HG03045 (cell line): ENCODE measurements at regions not wholly inside any gene's neighbourhood (a gene's known extent, or its start where the extent isn't known, plus 50 kb on each side); places are given as distances from the start of the nearest gene placed in this dataset.
"Not testable (repeated sequence)": the region's sequence is repeated elsewhere in the genome, so short reads cannot be mapped to it uniquely, and the experiment has no call there.

Source experiments
- ATAC-seq: cut with Tn5 transposase; IDR thresholded peaks from one replicate; pipeline ENCODE4 v1.9.1; 2021; ENCODE audit warnings: mild to moderate bottlenecking, moderate library complexity; ENCODE audit not compliant: unreplicated experiment

DNA sequence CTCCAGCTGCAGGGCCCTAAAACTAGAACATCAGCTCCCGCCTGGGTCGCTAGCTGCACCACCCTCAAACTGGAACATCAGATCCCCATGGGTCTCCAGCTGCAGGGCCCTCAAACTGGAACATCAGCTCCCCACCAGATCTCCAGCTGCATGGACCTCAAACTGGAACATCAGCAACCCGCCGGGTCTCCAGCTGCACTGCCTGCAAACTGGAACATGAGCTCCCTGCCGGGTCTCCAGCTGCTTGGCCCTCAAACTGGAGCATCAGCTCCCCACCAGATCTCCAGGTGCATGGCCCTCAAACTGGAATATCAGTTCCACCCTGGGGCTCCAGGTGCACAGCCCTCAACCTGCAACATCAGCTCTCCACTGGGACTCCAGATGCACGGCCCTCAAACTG, 82.7 kb downstream of the TFRC start:
- not testable (repeated sequence) for ATAC-seq

DNA sequence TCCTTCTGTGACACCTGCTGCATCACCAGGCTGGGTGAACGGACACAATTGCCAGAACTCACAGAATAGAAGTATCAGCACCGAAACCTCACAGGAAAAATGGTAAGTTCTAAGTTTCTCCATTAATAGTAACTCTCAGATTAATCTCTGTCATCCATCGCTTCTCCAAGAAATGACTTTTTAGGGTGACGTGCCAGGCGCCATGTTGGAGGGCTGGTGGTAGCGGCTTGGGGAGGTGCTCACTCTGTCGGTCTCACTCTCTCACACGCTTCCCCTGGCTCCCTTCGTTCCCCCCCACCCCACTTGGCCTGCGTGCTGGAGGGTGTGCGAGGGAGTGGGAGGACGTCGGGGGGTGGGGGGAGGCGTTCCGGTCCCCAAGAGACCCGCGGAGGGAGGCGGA, 85.6 kb downstream of the TFRC start:
- ATAC-seq: not testable (repeated sequence)

DNA sequence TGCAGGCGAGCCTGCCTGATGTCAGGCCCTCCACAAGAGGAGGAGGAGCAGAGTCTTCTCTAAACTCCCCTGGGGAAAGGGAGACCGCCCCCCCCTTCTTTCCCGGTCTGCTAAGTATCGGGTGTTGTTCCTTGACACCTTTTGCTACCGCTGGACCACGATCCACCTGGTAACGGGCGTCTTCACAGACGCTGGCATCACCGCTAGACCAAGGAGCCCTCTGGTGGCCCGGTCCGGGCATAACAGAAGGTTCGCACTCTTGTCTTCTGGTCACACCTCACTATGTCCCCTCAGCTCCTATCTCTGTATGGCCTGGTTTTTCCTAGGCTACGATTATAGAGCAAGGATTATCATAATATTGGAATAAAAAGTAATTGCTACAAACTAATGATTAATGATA, 86.0 kb upstream of the TNK2 start:
- ATAC-seq: not testable (repeated sequence)

DNA sequence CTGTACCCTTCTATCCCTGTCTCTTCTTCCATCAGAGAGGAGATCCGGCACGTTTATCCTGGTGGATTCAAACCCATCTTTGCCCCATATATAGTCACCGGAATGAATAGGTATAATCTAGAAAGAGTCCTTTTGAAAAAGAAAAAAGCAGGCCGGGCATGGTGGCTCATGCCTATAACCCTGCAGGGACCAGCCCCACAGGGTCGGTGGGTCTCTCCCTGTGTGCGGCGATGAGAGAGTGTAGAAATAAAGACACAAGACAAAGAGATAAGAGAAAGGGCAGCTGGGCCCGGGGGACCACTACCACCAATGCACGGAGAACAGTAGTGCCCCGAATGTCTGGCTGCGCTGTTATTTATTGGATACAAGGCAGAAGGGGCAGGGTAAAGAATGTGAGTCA, 85.3 kb upstream of the TNK2 start:
- ATAC-seq: not testable (repeated sequence)

DNA sequence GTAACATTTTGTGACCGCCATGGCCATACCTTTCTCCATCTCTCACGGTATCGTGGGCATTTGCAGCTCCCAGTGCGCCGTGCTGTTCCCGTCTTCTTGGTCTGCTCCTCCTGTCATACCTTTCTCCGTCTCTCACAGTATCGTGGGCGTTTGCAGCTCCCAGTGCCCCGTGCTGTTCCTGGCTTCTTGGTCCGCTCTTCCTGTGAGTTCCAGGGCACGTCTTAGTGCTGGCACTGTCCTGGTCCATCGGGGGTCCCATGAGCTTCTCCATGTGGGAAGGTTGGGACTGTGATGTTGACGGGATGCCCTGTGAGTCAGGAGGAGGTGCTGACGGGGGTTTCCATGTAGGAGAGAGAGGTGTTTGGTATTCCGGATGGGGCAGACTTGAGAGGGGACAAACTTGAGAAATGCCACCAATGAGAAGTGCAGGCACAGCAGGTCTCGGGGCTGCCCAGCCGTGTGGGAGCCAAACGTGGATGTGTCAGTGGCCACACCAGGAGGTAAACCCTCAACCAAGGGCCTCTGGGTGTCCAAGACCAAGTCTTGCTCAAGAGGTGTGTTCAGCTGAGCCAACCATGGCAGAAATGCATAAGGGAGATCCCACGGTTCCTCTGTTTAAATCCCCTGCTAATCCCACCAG, 84.7 kb upstream of the TNK2 start:
- ATAC-seq: not testable (repeated sequence)

DNA sequence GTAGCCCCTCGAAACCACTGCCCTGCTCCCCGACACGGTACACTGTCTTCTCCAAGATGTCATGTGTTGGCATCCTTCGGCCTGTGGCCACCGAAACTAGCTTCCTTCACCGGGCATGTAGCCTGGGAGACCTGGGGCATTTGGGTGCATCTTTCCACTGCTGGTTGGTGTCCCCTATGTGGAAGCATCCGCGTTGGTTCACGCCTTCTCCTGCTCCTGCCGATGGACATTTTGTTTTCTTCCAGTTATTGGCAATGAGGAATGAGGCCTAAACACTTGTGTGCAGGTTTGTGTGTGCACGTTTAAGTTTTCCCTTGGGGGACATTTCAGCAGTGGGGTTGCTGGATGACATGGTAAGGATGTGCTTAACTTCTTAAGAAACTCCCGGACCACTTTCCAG, 83.6 kb upstream of the TNK2 start:
- ATAC-seq: not testable (repeated sequence)

DNA sequence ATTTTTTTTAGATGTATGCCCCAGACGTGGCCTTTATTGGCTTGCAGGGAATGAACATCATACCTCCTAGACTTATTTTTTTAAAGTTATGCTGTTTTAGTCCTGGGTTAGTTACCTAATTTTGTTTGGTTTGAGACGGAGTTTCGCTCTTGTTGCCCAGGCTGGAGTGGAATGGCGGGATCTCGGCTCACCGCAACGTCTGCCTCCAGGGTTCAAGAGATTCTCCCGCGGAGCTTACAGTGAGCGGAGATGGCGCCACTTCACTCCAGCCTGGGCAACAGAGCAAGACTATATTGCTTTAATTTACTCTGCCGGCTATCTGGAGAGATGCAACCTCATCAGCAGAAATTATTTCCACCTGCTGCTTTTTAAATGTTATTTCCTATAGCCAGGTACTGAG, 82.9 kb upstream of the TNK2 start:
- ATAC-seq: not testable (repeated sequence)

DNA sequence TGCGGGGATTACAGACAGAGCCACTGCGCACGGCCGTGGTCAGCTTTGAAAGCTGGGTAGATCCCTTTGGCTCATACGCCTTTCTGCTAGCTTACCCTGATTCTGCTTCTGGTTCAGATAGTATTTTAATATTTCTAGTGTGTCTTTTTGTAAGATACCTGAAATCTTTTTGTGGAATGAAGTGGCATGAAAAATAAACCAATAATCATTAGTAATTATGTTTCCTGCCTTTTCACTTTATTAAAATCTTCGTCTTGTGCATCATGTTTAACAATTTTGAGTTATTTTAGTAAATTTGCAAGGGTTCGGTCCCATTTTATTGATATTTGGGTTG, 82.5 kb upstream of the TNK2 start:
- ATAC-seq: not testable (repeated sequence)

DNA sequence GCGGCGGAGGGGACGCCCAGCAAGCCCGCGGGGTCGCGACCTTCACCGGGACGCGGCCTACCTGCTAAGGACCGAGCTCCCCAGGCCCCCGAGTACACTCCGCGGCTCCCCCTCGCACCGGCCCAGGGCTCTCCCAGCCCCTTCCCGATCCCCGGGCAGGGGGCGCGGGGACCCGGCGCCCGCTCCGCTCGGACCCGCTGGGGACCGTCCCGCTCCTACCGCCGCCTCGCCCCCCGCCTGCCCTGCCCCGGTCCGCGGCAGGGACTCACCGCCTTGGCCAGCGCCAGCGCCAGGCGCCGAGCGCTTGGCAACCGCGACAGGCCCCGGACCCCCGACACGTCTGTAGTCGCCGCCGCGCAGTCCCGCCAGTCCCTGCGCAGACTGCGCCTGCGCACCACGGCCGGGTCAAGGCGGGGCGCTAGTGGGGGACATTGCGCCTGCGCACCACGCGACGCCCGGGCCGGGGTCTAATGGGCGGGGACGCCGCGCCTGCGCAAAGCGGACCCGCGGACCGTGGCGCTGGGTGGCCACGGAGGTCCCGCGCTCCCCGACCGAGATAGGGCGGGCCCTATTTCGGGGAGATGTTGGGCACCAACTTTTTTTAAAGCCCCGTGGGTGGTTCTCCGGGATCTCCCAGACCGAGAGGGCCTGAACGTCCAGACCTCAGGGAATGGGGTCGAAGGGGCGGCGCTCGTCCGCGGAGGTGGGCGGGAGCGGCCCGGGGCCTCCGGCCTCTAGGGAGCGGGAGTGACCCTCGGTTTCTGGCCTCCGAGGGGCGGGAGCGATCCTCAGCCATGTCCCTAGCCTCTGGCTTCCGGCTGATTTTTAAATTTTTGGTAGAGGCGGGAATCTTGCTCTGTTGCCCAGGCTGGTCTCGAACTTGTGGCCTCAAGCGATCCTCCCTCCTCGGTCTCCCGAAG, 81.8 kb upstream of the TNK2 start:
- peak; percentile 84 for ATAC-seq

DNA sequence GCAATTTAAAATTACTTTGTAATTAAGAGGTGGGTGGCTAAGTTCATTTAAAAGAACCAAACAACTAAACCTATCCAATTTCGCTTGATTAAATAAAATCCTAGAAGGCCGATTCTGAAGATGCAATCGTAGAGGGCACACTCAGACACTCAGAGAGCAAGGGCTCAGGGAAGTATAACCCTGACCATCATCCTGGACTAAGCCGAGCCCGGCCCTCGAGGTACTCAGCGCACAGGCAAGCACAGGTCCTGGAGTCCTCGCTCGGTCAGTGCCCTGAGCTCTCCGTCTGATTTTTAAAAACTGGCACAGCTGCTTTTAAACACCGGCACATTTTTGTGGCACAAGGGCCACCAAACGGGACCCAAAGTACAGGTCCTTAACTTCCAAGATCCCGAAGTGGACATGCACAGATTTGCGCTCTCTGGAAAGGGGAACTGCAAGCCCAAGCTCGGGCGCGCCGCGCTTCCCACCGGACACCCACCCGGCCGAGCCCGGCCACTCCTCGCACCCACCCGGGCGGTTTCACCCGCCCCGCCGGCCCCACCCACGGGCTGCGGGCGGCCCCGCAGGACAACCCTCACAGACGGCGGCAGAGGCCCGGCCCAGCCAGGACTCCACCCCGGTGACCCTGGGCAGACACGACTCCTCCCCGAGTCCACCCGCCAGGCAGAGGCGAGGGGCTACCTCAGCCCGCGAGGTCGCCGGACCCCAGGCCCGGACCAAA, 81.0 kb upstream of the TNK2 start:
- ATAC-seq: peak; percentile 67

DNA sequence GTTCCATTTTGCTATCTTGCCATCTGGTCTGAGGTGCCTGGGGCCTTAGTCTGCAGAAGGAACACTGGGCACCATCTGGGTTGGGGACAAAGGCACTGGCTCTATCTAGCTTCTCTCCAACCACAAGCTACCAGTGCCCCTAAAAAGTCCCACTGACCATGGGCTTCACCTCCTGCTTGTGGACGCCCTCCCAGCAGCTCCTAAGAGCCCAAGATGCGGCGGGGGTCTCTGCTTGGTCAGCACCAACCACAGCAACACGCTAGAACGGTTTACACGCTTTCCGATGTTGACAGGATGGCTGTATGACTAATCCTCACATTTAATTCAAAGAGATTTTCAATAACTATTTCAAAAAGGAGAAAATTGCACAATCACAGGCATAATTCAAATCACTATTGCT, 80.4 kb upstream of the TNK2 start:
- ATAC-seq: not testable (repeated sequence)

DNA sequence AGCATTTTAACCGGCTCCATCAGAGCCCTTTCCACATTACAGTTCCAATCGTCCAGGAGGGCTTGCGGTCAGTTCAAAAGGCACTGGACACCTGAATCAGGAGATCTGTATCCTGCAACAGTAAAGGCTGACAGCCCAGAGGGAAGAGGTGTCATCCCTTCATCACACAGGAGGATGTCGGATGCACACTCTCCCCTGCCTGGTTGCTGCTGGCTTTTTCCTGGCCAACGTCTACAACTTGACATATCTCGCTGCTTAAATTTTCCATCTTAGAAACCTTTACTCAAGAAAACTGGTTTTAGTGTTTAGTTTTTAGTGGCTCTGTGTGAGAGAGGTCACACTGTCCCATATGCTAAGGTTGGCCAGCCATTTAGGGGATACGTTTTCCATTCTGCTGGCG, 78.7 kb upstream of the TNK2 start:
- ATAC-seq: not testable (repeated sequence)

DNA sequence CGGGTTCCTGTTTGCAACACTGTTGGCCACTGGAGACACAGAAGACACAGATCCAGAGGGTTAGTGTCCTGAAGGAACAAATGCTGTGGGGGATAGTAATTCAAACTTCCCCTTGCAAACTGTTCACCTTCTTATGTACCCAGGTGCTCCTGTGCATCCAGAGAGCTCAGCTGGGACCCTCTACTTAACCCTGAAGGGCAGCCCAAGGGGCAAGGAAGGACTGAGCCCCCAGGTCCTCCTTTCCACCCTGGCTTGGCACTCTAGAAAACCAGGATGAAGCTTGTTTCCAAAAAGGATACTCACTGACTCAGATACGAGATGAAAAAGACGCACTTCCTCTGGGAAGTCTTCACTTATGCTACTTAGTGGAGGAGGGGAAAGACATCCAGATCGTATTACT, 78.2 kb upstream of the TNK2 start:
- ATAC-seq: not testable (repeated sequence)

DNA sequence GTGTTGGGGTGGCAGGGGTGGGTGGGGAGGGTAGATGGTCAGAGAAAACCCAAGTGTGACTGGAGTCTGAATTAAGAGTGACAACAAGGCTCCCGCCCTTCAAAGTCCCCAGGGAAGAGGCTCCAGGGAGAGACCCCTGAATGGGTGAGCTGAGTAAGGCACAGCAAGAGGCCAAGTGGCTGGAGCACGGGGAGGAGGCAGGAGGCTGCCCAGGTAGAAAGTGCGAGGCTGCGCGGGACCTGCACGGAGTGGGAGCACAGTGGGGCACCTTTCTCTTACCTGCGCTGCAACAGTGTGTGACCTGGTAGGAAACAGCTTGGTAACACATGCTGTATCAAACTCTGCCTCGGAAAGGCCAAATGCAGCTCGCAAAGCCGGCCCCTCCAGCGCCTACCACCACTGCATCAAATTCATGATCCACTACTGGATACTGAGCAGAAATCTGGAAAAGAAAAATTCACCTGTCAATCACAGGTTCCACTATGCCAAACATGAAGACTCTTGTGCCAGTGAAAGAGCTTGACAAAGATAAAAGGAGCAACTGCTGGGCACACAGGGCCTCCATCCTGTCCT, 77.1 kb upstream of the TNK2 start:
- not testable (repeated sequence) for ATAC-seq

DNA sequence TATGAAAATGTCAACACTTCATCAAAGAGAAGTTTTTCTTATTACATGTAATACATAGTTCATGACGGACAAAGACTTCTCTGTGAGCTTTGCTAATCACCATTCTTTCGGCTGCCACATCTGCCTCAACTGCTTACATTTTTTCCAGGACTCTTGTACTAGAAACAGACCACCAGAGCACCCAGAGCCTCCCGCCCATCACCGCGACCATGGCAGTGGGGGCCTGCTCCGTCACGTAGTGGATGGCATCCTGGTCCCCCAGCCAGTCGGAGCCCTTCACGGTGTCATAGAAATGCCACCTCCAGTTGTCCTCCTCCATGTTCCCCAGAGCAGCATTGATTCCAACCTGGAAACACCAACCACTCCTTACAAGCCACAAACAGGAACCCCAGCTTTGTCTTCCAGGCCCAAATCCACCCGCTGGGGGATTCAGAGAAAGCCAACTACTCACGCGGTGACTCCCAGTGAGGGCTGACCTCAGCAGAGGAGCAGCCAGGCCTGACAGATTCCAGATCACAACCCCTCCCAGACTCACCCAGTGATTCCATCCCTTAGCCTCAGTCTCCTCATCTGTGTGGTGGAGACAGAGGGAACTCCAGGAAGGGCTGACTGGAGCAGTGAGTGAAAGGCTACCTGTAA, 76.2 kb upstream of the TNK2 start:
- not testable (repeated sequence) for ATAC-seq

DNA sequence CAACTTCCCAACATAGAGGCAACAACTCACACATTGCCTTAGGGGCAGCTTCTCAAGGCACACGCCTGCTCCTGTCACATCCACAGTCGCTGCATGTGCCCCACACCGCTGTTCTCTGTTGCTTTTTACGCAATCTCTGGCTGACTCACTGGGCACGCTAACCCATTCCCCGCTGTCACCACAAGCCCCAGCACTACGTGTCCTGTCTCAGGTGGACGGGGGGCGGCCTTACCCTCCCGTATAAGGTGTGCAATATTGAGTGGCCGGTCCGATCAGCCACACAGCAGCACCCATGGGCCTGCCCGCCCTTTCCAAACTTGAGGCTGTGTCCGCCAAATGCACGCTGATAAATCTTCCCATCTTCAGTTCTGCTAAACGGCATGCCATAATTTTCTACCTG, 75.5 kb upstream of the TNK2 start:
- ATAC-seq: not testable (repeated sequence)

DNA sequence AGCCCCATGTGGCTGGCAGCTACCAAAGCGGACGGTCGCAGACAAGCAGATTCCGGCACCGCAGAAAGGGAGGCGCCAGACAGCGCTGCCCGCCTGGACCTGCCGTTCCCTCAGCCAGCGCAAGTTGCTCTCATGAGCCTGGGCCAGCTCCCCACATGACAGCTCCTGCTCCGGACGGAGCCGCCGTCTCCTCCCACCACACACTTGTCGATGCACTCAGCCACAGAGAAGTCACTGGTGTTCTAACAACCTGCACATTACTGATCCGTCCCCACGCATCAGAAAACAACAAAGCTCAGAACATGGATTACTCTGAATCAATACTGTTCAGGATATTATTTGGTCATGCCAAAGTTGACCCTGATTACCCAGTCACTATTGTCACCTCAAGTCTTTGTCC, 74.4 kb upstream of the TNK2 start:
- not testable (repeated sequence) for ATAC-seq

DNA sequence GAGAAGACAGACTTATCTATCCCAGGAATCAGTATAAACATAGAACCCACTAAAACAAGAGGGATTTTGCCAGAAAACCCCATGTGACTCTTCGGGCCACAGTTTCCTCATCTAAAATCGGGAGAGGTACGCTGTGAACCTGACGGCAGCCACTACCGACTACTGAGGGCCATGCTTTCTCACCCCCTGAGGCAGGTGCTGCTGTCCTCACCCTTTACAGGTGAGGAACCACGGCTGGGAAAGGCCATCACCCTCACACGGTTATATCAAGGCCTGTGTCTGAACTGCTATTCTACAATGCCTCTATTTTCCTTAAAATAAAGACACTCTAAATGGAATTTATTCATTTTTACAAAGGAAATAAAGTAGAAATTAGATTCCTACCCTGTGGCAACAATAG, 73.4 kb upstream of the TNK2 start:
- not testable (repeated sequence) for ATAC-seq

DNA sequence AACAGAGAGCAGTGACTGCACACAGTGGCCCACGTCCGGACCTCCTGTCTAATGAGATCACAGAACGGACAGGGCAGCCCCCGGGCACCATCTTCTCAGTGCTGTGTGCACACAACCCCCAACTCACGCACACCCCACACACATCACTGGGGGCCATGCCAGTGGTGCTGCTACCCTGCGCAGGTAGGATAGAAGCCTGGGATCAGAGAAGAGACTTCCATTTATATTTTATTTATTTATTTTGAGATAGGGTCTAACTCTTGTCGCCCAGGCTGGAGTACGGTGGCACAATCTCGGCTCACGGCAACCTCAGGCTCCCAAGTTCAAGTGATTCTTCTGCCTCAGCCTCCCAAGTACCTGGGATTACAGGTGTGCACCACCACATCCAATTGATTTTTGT, 71.5 kb upstream of the TNK2 start:
- not testable (repeated sequence) for ATAC-seq

DNA sequence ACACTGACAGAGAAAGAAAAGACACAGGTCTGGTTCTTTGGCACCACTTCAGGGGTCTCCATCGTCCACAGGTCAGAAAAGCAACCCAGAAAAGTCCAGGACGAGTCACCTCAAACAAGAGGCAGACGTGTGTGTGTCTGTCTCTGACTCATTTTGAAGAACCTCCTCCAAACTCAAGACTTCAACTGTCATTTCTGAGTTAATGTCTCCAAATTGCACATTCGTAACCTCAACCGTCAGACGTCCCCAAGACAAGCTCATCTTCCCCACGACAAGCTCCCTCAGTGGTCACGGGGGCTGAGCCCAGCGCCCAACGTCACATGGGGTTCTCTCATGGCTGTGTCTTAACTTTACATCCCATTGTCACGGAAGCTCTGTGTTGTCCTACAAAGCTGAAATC, 70.2 kb upstream of the TNK2 start:
- not testable (repeated sequence) for ATAC-seq

DNA sequence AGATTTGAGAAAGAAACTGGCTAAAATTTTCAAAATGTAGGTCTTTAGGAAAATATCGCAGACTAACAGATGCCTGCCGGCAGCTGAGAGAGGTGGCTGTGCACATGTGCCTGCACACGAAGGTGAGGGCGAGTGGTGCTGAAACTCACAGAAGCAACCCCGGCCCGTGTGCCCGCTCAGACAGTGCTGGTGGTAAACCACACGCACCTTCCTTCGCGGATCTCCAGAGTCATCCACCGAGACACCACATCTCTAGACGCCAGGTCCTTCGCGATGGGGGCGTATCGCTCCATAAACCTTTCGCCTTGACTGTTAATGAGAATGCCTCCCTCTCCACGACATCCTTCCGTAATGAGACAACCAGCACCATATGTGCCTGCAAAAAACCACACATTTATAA, 68.5 kb upstream of the TNK2 start:
- ATAC-seq: not testable (repeated sequence)
